CD4-positive, CD25-positive, alpha-beta regulatory T cell (primary cell): ENCODE measurements at regions not wholly inside any gene's neighbourhood (a gene's known extent, or its start where the extent isn't known, plus 50 kb on each side); places are given as distances from the start of the nearest gene placed in this dataset.
"Not testable (repeated sequence)": the region's sequence is repeated elsewhere in the genome, so short reads cannot be mapped to it uniquely, and the experiment has no call there.

ENCODE experiments used
- ATAC-seq, 2 donors: fragments of 150-1000 bp; cut with Tn5 transposase; one replicate each; pipeline ENCODE4 v1.10.0; 2021; ENCODE audit warnings: low read depth in 2 of 2, moderate number of reproducible peaks in 2 of 2, moderate library complexity in 1 of 2
- DNase-seq, 3 donors: peaks; one replicate each; pipeline versions ENCODE4 v3.0.0 to v3.0.0-alpha.2; 2012 to 2022; ENCODE audit warnings: mixed read lengths in 1 of 3
- H3K27ac ChIP-seq: one replicate; pipeline ENCODE4 v1.7.0; 2013; ENCODE audit warnings: mild to moderate bottlenecking, low read length; ENCODE audit not compliant: insufficient read depth, poor library complexity, severe bottlenecking
- H3K27me3 ChIP-seq: one replicate; pipeline ENCODE4 v1.7.0; 2013; ENCODE audit warnings: low read length; ENCODE audit not compliant: control insufficient read depth, insufficient read depth
- H3K36me3 ChIP-seq: one replicate; pipeline ENCODE4 v1.7.0; 2013; ENCODE audit warnings: mild to moderate bottlenecking, low read length, moderate library complexity; ENCODE audit not compliant: control insufficient read depth, insufficient read depth
- H3K4me1 ChIP-seq: 2 replicates; pipeline ENCODE4 v1.7.0; 2013; ENCODE audit warnings: mild to moderate bottlenecking, low read length; ENCODE audit not compliant: insufficient read depth, control insufficient read depth, poor library complexity, severe bottlenecking
- H3K4me3 ChIP-seq: one replicate; pipeline ENCODE4 v1.7.0; 2013; ENCODE audit warnings: low read depth, mild to moderate bottlenecking, low read length, moderate library complexity
- H3K9me3 ChIP-seq, 2 experiments: 1 replicate in 1 of 2; 2 replicates in 1 of 2; pipeline ENCODE4 v1.7.0; 2013; ENCODE audit warnings: low read length in 2 of 2, mild to moderate bottlenecking in 1 of 2, moderate library complexity in 1 of 2; ENCODE audit not compliant: control insufficient read depth in 2 of 2
- H3K27ac Mint-ChIP-seq, 3 donors: one replicate each; pipeline ENCODE4 v1.8.0; 2020 to 2022; ENCODE audit warnings: mild to moderate bottlenecking in 3 of 3, mixed read lengths in 3 of 3, moderate library complexity in 2 of 3
- H3K27me3 Mint-ChIP-seq: one replicate; pipeline ENCODE4 v1.8.0; 2022; ENCODE audit warnings: mild to moderate bottlenecking, mixed read lengths
- H3K36me3 Mint-ChIP-seq: one replicate; pipeline ENCODE4 v1.8.0; 2020; ENCODE audit warnings: mixed read lengths
- H3K4me1 Mint-ChIP-seq, 4 donors: one replicate each; pipeline ENCODE4 v1.8.0; 2020 to 2022; ENCODE audit warnings: mixed read lengths in 4 of 4, mild to moderate bottlenecking in 1 of 4
- H3K4me3 Mint-ChIP-seq, 4 donors: one replicate each; pipeline ENCODE4 v1.8.0; 2020 to 2022; ENCODE audit warnings: mild to moderate bottlenecking in 4 of 4, mixed read lengths in 4 of 4, moderate library complexity in 3 of 4
- H3K9me3 Mint-ChIP-seq, 7 donors: one replicate each; pipeline ENCODE4 v1.8.0; 2020 to 2022; ENCODE audit warnings: mixed read lengths in 7 of 7, mild to moderate bottlenecking in 3 of 7, moderate library complexity in 2 of 7

- H3K4me3 ChIP-seq, H3K36me3 ChIP-seq, H3K9me3 ChIP-seq, H3K27me3 ChIP-seq, DNase-seq, H3K27ac ChIP-seq, H3K36me3 Mint-ChIP-seq, H3K4me1 ChIP-seq, H3K27me3 Mint-ChIP-seq, H3K9me3 Mint-ChIP-seq: not testable (repeated sequence)
- Mint-ChIP-seq H3K27ac (peak overlapping the region in 2 of 3 donors; percentile 83 to 87), H3K4me1 (peaks cover 0 to 11% (median under 1%) of the 10 kb centered on the region in 4 donors), H3K4me3 (peak overlapping the region in 1 of 4 donors; percentile 61)
- peak in 1 of 2 donors; percentile 42 for ATAC-seq
Measured at GRCh38 chr9:42435715-42436342, 252.4 kb downstream of the SPATA31A6 start.

- H3K27me3 ChIP-seq, H3K4me3 ChIP-seq, H3K4me1 Mint-ChIP-seq, H3K9me3 Mint-ChIP-seq, H3K27ac ChIP-seq, H3K36me3 ChIP-seq, H3K27ac Mint-ChIP-seq, H3K27me3 Mint-ChIP-seq, H3K4me3 Mint-ChIP-seq, H3K36me3 Mint-ChIP-seq, DNase-seq, H3K9me3 ChIP-seq, H3K4me1 ChIP-seq: not testable (repeated sequence)
- ATAC-seq, result peak; percentile 46 to 62
Measured at GRCh38 chr9:42437057-42437759, 253.7 kb downstream of the SPATA31A6 start.

GRCh38 chr9:42442680-42443079 lies 259.2 kb downstream of the SPATA31A6 start:
- not testable (repeated sequence) for H3K27ac ChIP-seq, H3K4me3 Mint-ChIP-seq, H3K27me3 ChIP-seq, DNase-seq, H3K36me3 ChIP-seq, H3K4me1 Mint-ChIP-seq, H3K36me3 Mint-ChIP-seq, H3K9me3 Mint-ChIP-seq, H3K27me3 Mint-ChIP-seq, ATAC-seq, H3K4me1 ChIP-seq, H3K4me3 ChIP-seq, H3K27ac Mint-ChIP-seq, H3K9me3 ChIP-seq

GRCh38 chr9:42443414-42443813 lies 260.0 kb downstream of the SPATA31A6 start:
- not testable (repeated sequence) for H3K27me3 ChIP-seq, H3K36me3 Mint-ChIP-seq, H3K4me1 Mint-ChIP-seq, H3K36me3 ChIP-seq, H3K4me1 ChIP-seq, H3K27ac Mint-ChIP-seq, H3K27me3 Mint-ChIP-seq, H3K4me3 ChIP-seq, H3K9me3 ChIP-seq, H3K9me3 Mint-ChIP-seq, H3K27ac ChIP-seq, H3K4me3 Mint-ChIP-seq, DNase-seq
- ATAC-seq, result peak in 1 of 2 donors; percentile 25

GRCh38 chr9:42461436-42461835 lies 278.0 kb downstream of the SPATA31A6 start:
- not testable (repeated sequence) for H3K27ac ChIP-seq, H3K4me1 ChIP-seq, H3K9me3 ChIP-seq, H3K27ac Mint-ChIP-seq, H3K36me3 Mint-ChIP-seq, H3K36me3 ChIP-seq, H3K27me3 Mint-ChIP-seq, H3K27me3 ChIP-seq, H3K4me1 Mint-ChIP-seq, DNase-seq, H3K9me3 Mint-ChIP-seq, ATAC-seq, H3K4me3 Mint-ChIP-seq, H3K4me3 ChIP-seq

GRCh38 chr9:42461863-42462262 lies 278.4 kb downstream of the SPATA31A6 start:
- DNase-seq, H3K4me3 Mint-ChIP-seq, H3K36me3 ChIP-seq, H3K9me3 ChIP-seq, H3K27ac ChIP-seq, H3K4me1 Mint-ChIP-seq, ATAC-seq, H3K27me3 Mint-ChIP-seq, H3K36me3 Mint-ChIP-seq, H3K27me3 ChIP-seq, H3K4me1 ChIP-seq, H3K27ac Mint-ChIP-seq, H3K9me3 Mint-ChIP-seq, H3K4me3 ChIP-seq: not testable (repeated sequence)

- not testable (repeated sequence) for H3K9me3 ChIP-seq, H3K27ac Mint-ChIP-seq, H3K4me1 Mint-ChIP-seq, H3K27me3 Mint-ChIP-seq, H3K4me1 ChIP-seq, H3K36me3 ChIP-seq, DNase-seq, H3K36me3 Mint-ChIP-seq, H3K27ac ChIP-seq, H3K27me3 ChIP-seq, H3K4me3 Mint-ChIP-seq, ATAC-seq, H3K9me3 Mint-ChIP-seq, H3K4me3 ChIP-seq
Measured at GRCh38 chr9:42463981-42464380, 280.5 kb downstream of the SPATA31A6 start.

GRCh38 chr9:42470577-42470976 lies 287.1 kb downstream of the SPATA31A6 start:
- not testable (repeated sequence) for H3K4me3 Mint-ChIP-seq, H3K36me3 ChIP-seq, H3K36me3 Mint-ChIP-seq, H3K27me3 Mint-ChIP-seq, H3K4me1 ChIP-seq, H3K27me3 ChIP-seq, H3K9me3 ChIP-seq, H3K4me1 Mint-ChIP-seq, H3K9me3 Mint-ChIP-seq, ATAC-seq, H3K27ac Mint-ChIP-seq, H3K27ac ChIP-seq, H3K4me3 ChIP-seq
- peak in 1 of 3 donors; percentile 5 for DNase-seq
